ENCODE measurements at regions not wholly inside any gene's neighbourhood (a gene's known extent, or its start where the extent isn't known, plus 50 kb on each side); places are given as distances from the start of the nearest gene placed in this dataset.

GRCh38 chr9:8262625-8263622 is 463.3 kb upstream of the DMAC1 start:
- no peak for DNase-seq

GRCh38 chr9:8261737-8262136 is 462.2 kb upstream of the DMAC1 start:
- no peak for DNase-seq

GRCh38 chr9:8259028-8259427 is 459.4 kb upstream of the DMAC1 start:
- DNase-seq, result no peak

- DNase-seq, result no peak
Observed at GRCh38 chr9:8256880-8257279, 457.3 kb upstream of the DMAC1 start.

DNA sequence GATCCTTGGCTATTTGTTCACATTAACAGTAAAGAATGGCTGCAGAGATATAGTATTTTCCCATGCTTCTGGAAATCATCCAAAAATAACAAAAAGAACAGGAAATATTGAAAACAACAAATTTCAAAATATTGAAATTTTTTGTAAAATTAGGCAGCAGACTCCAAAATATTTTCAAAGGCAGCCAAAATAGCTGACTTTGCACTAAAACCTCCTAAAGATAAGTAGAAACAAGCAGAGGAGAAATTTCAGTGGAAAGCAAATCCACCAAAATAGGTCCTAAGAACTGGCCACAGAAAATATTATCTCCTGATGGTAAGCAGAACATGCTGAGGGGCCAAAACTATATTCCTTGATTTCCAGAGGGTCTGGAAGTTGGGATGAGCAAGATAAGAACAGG is 456.3 kb upstream of the DMAC1 start:
- DNase-seq, result no peak

- DNase-seq, result no peak
Observed at GRCh38 chr9:8254541-8254940, 455.0 kb upstream of the DMAC1 start.

GRCh38 chr9:8252445-8252844 is 452.9 kb upstream of the DMAC1 start:
- no peak for DNase-seq

- DNase-seq, result no peak
Observed at GRCh38 chr9:8251566-8251965, 452.0 kb upstream of the DMAC1 start.

GRCh38 chr9:8244505-8245092 is 445.0 kb upstream of the DMAC1 start:
- DNase-seq, result no peak

- DNase-seq, result no peak
Observed at GRCh38 chr9:8241201-8241600, 441.6 kb upstream of the DMAC1 start.

GRCh38 chr9:8237096-8237495 is 437.5 kb upstream of the DMAC1 start:
- DNase-seq, result no peak

DNA sequence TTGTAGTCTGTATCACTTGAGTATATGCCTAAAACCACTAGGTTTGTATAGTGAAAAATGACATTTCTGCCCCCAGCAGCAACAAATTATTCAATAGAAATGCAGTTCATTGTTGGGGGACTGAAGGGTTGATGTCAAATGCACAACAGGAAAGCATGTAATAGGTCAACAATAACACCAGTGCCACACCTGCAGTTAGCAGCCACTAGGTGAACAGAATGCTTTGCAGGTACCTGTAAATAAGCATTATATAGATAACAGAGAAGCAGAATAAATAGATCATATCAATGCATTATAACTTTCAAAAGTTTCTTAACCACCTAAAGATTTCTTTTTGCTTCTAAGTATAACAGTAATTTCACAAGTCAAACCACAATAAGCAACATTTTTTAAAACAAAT is 435.9 kb upstream of the DMAC1 start:
- no peak for DNase-seq

DNA sequence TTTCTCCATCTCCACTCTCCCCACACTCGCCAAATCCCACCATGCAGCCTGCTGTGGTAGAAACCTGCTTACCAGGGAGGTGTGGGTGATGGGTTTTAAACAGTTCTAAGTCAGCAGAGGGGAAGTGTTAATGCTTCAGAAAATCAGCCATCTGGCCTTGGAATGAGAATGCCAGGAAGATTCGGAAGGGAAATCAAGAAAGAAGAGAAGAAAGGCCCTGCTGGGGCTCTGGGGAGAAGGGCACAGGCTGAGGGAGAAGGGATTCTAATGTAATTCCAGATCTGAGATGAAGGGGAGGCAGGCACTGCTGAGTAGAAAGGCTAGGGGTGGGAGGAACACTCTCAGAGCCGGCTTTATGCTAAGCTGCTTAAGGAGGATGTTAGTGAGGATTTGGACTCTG is 434.7 kb upstream of the DMAC1 start:
- peak; percentile 2 for DNase-seq

GRCh38 chr9:8232726-8233125 is 433.1 kb upstream of the DMAC1 start:
- DNase-seq, result peak; percentile 24

DNA sequence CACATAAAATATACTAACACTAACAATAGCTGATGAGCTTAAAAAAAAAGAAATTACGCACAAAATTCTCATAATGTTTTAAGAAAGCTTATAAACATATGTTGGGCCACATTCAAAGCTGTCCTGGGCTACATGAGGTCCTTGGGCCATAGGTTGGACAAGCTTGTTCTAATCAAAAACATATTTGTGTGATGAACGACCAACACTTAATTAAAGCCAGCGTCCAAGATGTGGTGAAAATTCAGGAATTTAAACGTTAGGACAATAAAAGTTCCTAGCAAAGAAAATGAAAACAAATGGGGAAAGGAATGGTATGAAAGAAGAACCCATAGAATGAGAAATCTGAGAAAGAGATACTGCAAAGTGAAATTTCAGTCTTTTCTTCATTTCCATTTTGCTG is 429.6 kb upstream of the DMAC1 start:
- DNase-seq, result no peak

GRCh38 chr9:8224381-8224801 is 424.8 kb upstream of the DMAC1 start:
- peak; percentile 18 for DNase-seq

GRCh38 chr9:8223861-8224260 is 424.3 kb upstream of the DMAC1 start:
- DNase-seq, result no peak

DNA sequence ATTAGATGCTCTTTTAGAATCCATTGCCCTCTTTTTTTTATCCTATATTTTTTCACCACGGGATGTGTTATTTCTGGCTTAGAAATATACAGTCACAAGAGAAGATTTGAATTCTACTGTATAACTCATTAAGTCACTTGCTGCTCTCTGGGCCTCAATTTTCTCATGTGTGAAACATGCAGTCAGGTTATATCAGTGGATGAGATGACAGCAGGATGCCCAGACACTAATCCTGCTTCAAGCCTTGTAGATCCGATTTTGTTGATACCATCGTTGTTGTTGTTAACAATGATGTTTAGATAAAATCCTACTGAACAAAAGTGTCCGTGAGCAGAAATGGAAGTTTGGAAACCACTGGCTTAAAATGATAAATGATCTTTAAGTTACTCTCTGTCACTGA is 421.9 kb upstream of the DMAC1 start:
- DNase-seq, result no peak

DNA sequence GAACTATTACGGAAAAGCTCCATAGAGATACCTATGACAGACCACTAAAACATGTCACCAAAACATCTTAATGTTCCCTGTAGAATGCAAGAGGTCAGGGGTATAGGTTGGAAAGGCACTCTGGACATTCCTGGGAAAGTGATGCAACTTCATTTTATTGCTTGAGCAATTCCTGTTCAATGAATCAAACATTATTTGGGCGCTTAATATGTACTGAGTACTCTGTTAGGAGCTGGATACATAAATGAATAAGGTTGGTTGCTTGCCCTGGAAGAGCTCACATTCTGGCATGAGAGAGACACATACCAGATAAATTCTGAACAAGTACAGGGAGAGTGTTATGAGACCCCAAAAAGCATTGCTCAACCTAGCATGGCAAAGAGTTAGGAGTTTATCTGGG is 408.9 kb upstream of the DMAC1 start:
- DNase-seq, result no peak

- DNase-seq, result no peak
Observed at GRCh38 chr9:8207596-8207995, 408.0 kb upstream of the DMAC1 start.

- DNase-seq, result no peak
Observed at GRCh38 chr9:8206720-8207119, 407.1 kb upstream of the DMAC1 start.

DNA sequence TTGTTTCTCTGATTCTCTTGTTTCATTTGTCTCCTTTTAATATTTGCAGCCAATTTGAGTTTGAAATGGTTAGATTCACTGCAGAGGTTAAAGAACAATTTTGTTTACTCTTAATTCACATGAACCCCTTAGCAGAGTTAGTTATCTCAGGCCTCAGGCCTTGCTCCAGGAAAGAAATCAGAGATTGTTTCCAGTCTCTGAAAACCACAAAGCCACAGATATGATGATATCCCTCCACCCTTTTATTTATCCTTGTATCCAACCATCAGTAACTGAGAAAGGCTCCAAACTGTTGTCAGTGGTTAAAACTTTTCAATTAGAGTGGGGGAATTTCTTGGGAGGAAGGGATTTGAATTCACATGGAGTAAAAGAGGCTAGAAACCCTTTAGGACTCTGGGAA is 406.0 kb upstream of the DMAC1 start:
- no peak for DNase-seq

DNA sequence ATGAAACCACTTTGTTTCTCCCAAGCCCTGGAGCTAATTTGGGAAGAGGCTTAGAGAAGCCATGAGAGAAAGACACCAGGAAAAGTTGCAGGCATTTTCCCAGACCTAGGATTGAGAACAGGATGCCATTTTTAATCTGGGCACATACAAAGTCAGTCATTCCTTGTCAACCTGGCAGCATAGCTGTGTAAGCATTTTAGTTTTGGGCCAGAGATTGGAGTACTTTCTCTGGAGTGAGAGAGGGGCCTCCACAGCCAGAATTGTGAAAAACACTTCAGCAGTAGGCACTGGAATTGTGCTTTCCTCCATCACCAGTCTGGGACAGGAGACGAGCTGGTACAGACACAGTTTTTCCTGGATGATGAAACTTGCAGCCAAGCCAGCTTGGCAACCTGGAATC is 390.3 kb upstream of the DMAC1 start:
- DNase-seq, result no peak
